ENCODE measurements at regions not wholly inside any gene's neighbourhood (a gene's known extent, or its start where the extent isn't known, plus 50 kb on each side); places are given as distances from the start of the nearest gene placed in this dataset.

- WGBS: 76% methylated on average over 9 of the region's 9 CpGs
- no peaks in the 10 kb centered on the region for H3K27me3 ChIP-seq (ENCODE audit: control insufficient read depth in 4 of 4, insufficient read depth in 4 of 4, low read length in 3 of 4)
- no peak overlapping the region for H3K27ac ChIP-seq (ENCODE audit: low read depth in 1 of 2, low read length in 2 of 2)
- no peak for TF ChIP-seq FOXA2 (IDR thresholded peaks at IDR 0.05)
- TF ChIP-seq ATF3 (IDR thresholded peaks at IDR 0.05): no peak
- TF ChIP-seq NR2F2 (IDR thresholded peaks at IDR 0.05): no peak
- H3K4me1 ChIP-seq (ENCODE audit: control insufficient read depth in 4 of 4, insufficient read depth in 4 of 4, low read length in 3 of 4): no peaks in the 10 kb centered on the region
- H3K9ac ChIP-seq (ENCODE audit: low read depth in 1 of 2, low read length in 2 of 2): no peak overlapping the region
- no peaks in the 10 kb centered on the region for H3K36me3 ChIP-seq (ENCODE audit: control insufficient read depth in 4 of 4, insufficient read depth in 3 of 4, low read depth in 1 of 4, low read length in 3 of 4)
- H3K9me3 ChIP-seq (ENCODE audit: control insufficient read depth in 4 of 4, low read length in 3 of 4): no peaks in the 10 kb centered on the region
- H3K4me3 ChIP-seq (ENCODE audit: low read depth in 1 of 3, low read length in 3 of 3): no peak overlapping the region
- no peak for DNase-seq (ENCODE audit: low spot score)
Measured at GRCh38 chr2:128788636-128789220, 470.1 kb upstream of the HS6ST1 start.

- TF ChIP-seq FOXA2 (IDR thresholded peaks at IDR 0.05): no peak
- TF ChIP-seq HNF4G (IDR thresholded peaks at IDR 0.05): no peak
- no peak for TF ChIP-seq ZBTB33 (IDR thresholded peaks at IDR 0.05)
- TF ChIP-seq HNF4A (conservative IDR thresholded peaks at IDR 0.05): no peak
- TF ChIP-seq NR2F2 (IDR thresholded peaks at IDR 0.05): no peak
- Histone ChIP-seq H3K27ac (ENCODE audit: low read depth in 1 of 2, low read length in 2 of 2) (no peak overlapping the region), H3K9ac (ENCODE audit: low read depth in 1 of 2, low read length in 2 of 2) (no peak overlapping the region), H3K4me1 (ENCODE audit: control insufficient read depth in 4 of 4, insufficient read depth in 4 of 4, low read length in 3 of 4) (no peaks in the 10 kb centered on the region), H3K27me3 (ENCODE audit: control insufficient read depth in 4 of 4, insufficient read depth in 4 of 4, low read length in 3 of 4) (no peaks in the 10 kb centered on the region), H3K4me3 (ENCODE audit: low read depth in 1 of 3, low read length in 3 of 3) (no peak overlapping the region), H3K36me3 (ENCODE audit: control insufficient read depth in 4 of 4, insufficient read depth in 3 of 4, low read depth in 1 of 4, low read length in 3 of 4) (no peaks in the 10 kb centered on the region), H3K9me3 (ENCODE audit: control insufficient read depth in 4 of 4, low read length in 3 of 4) (no peaks in the 10 kb centered on the region)
- DNase-seq (ENCODE audit: low spot score): no peak
- WGBS: 74% methylated on average over 6 of the region's 6 CpGs
Measured at GRCh38 chr2:128789221-128789620, 470.6 kb upstream of the HS6ST1 start.

- H3K9ac ChIP-seq (ENCODE audit: low read depth in 1 of 2, low read length in 2 of 2): no peak overlapping the region
- H3K27me3 ChIP-seq (ENCODE audit: control insufficient read depth in 4 of 4, insufficient read depth in 4 of 4, low read length in 3 of 4): no peaks in the 10 kb centered on the region
- WGBS: 82% methylated on average over 21 of the region's 21 CpGs
- no peak for DNase-seq (ENCODE audit: low spot score)
- no peaks in the 10 kb centered on the region for H3K9me3 ChIP-seq (ENCODE audit: control insufficient read depth in 4 of 4, low read length in 3 of 4)
- no peaks in the 10 kb centered on the region for H3K4me1 ChIP-seq (ENCODE audit: control insufficient read depth in 4 of 4, insufficient read depth in 4 of 4, low read length in 3 of 4)
- no peak overlapping the region for H3K4me3 ChIP-seq (ENCODE audit: low read depth in 1 of 3, low read length in 3 of 3)
- no peak overlapping the region for H3K27ac ChIP-seq (ENCODE audit: low read depth in 1 of 2, low read length in 2 of 2)
- no peaks in the 10 kb centered on the region for H3K36me3 ChIP-seq (ENCODE audit: control insufficient read depth in 4 of 4, insufficient read depth in 3 of 4, low read depth in 1 of 4, low read length in 3 of 4)
- no peak for TF ChIP-seq JUND (IDR thresholded peaks at IDR 0.05)
- TF ChIP-seq SP1 (IDR thresholded peaks at IDR 0.05): no peak
- TF ChIP-seq HNF4G (IDR thresholded peaks at IDR 0.05): no peak
- no peak for TF ChIP-seq EGR1 (IDR thresholded peaks at IDR 0.05; ENCODE audit: low read depth in 2 of 2)
- TF ChIP-seq ATF3 (IDR thresholded peaks at IDR 0.05): no peak
- no peak for TF ChIP-seq YY1 (IDR thresholded peaks at IDR 0.05)
- no peak for TF ChIP-seq NR2F2 (IDR thresholded peaks at IDR 0.05)
- TF ChIP-seq GABPA (IDR thresholded peaks at IDR 0.05 in 1 of 2, conservative IDR thresholded peaks at IDR 0.05 in 1 of 2): no peak
- no peak for TF ChIP-seq MAX (IDR thresholded peaks at IDR 0.05)
- TF ChIP-seq HNF4A (conservative IDR thresholded peaks at IDR 0.05): no peak
- TF ChIP-seq TAF1 (conservative IDR thresholded peaks at IDR 0.05): no peak
- TF ChIP-seq RAD21 (IDR thresholded peaks at IDR 0.05): no peak
- no peak for TF ChIP-seq RXRA (IDR thresholded peaks at IDR 0.05)
- TF ChIP-seq FOXA2 (IDR thresholded peaks at IDR 0.05): no peak
- TF ChIP-seq FOXA1 (IDR thresholded peaks at IDR 0.05): no peak
- no peak for TF ChIP-seq ZBTB33 (IDR thresholded peaks at IDR 0.05)
- TF ChIP-seq REST (IDR thresholded peaks at IDR 0.05): no peak
Measured at GRCh38 chr2:128789776-128790455, 471.2 kb upstream of the HS6ST1 start.

Measured in liver (tissue), 7 donors.